ENCODE measurements at regions not wholly inside any gene's neighbourhood (a gene's known extent, or its start where the extent isn't known, plus 50 kb on each side); places are given as distances from the start of the nearest gene placed in this dataset.

DNA sequence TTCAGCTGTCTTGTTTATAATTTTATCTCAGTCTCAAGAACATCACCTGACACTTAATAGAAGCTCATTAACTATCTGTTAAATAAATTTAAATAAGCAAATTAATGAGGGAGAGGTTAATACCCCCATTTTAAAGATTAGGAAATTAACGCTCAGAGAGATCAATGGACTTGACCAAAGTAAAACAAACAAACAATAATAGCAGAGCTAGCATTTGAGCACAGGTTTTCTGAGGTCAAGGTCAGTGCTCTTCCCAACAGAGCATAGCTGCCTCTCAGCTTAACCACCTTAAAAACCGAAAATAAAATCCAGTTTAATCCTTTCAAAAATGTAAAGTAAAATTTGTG lies 196.6 kb upstream of the BCL6 start:
- no peak overlapping the region for H3K4me3 ChIP-seq
- DNase-seq = no peak
- H3K27ac ChIP-seq = no peak overlapping the region
- no peak for TF ChIP-seq CTCF (IDR thresholded peaks at IDR 0.05)
- intact Hi-C loops (cut with DNase I; ENCODE audit: low total_unique reads) = no loop called here
- no peaks in the 10 kb centered on the region for H3K36me3 ChIP-seq
- no peaks in the 10 kb centered on the region for H3K9me3 ChIP-seq
- no peaks in the 10 kb centered on the region for H3K27me3 ChIP-seq
- no peaks in the 10 kb centered on the region for H3K4me1 ChIP-seq

DNA sequence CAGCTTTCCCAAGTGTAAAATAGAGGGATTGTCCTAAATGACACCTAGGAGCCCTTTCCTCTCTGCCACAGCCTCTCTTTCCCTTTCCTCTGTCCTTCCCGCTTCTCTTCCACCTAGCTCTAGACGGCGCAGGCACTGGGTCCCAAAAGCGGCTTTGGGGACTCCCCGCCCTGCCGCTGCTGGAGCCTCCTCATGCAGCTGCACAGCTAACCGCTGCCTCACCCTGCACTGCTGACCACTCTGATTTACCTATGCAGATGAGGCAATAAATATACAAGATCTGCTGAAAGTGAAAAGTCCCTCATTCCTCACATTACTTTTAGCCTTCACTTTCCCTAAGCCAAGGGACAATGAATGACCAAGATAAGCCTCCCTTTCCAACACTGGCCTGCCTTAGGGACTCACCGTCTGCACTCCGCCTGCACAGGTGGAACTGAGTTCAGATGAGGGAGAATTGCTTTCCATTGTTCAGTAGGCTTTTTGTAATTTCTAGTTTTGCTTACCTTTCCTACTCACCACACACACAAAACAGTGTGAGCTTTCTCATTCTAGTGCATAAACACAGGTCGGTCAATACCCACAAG lies 197.5 kb upstream of the BCL6 start:
- TF ChIP-seq CTCF (IDR thresholded peaks at IDR 0.05) = no peak
- Histone ChIP-seq H3K27me3 (no peaks in the 10 kb centered on the region), H3K9me3 (no peaks in the 10 kb centered on the region), H3K4me1 (no peaks in the 10 kb centered on the region), H3K36me3 (no peaks in the 10 kb centered on the region), H3K27ac (no peak overlapping the region), H3K4me3 (no peak overlapping the region)
- intact Hi-C loops (cut with DNase I; ENCODE audit: low total_unique reads) = no loop called here
- no peak for DNase-seq

GRCh38 chr3:187943677-187944389 lies 198.6 kb upstream of the BCL6 start:
- intact Hi-C loops (cut with DNase I; ENCODE audit: low total_unique reads) = no loop called here
- no peak overlapping the region for H3K27ac ChIP-seq

DNA sequence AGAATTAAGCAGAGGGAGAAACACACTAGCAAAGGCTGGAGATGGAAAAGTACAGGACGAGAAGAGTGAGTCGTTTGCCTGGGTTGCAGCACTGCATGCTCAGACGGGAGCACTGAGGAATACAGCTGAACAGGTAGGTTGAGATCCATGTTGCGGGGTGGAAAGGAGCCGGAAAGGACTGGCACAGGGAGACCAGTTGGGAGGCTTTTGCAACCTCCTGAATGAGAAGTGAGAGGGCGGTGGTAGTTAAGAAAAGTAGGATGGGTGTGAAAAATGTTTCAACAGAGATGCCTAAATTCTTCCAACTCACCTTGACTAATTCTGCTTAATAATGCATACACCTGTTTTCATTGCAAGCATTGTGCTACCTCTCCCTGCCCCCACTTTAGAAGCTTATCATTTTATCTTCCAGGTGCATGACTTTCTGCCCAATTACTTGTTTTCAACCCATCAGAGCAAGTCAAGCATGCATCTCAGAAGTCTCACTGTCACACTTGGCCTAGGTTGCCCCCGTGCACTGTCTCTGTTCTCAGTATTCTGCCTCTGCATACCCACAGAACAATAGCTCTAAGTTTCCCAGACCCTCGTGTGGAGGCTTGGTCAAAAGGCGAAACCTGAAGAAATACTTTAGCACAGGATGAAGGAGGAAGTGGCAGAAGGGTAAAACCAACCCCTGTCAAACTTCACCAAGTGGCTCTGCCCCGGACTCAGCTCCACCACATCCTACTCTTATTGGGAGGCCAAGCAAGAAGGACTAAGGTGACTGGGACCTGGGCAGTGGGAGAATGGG lies 199.3 kb upstream of the BCL6 start:
- no peak for DNase-seq
- no peaks in the 10 kb centered on the region for H3K4me1 ChIP-seq
- H3K27me3 ChIP-seq = no peaks in the 10 kb centered on the region
- no peak for TF ChIP-seq CTCF (IDR thresholded peaks at IDR 0.05)
- no peak overlapping the region for H3K27ac ChIP-seq
- intact Hi-C loops (cut with DNase I; ENCODE audit: low total_unique reads) = no loop called here
- no peaks in the 10 kb centered on the region for H3K9me3 ChIP-seq
- H3K36me3 ChIP-seq = no peaks in the 10 kb centered on the region
- H3K4me3 ChIP-seq = no peak overlapping the region

More at GRCh38 chr3:187943677-187944389, 198.6 kb upstream of the BCL6 start:
- TF ChIP-seq CTCF (IDR thresholded peaks at IDR 0.05) = no peak
- no peaks in the 10 kb centered on the region for H3K9me3 ChIP-seq
- DNase-seq = no peak
- no peaks in the 10 kb centered on the region for H3K4me1 ChIP-seq
- H3K4me3 ChIP-seq = no peak overlapping the region
- H3K36me3 ChIP-seq = no peaks in the 10 kb centered on the region
- no peaks in the 10 kb centered on the region for H3K27me3 ChIP-seq

DNA sequence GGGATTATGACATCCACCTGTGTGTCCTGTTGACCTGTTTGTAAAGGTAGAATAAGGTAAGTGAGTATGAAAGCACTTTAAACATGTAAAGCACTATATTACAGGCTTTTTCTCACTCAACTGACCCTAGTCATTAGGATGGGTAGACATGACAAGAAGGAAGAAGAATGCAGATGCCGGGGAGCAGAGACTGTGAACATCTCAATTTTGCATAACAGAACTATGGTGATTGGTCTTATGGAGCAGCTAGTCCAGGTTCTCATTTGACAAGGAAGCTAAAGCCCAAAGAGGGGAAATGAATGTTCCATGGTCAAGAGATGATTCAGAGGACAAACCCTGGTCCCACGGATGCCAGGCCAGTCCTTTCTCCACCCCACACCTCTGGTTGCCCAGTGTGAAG lies 200.1 kb upstream of the BCL6 start:
- DNase-seq = no peak
- Histone ChIP-seq H3K36me3 (no peaks in the 10 kb centered on the region), H3K4me3 (no peak overlapping the region), H3K4me1 (no peaks in the 10 kb centered on the region), H3K27me3 (no peaks in the 10 kb centered on the region), H3K9me3 (no peaks in the 10 kb centered on the region), H3K27ac (no peak overlapping the region)
- intact Hi-C loops (cut with DNase I; ENCODE audit: low total_unique reads) = no loop called here
- no peak for TF ChIP-seq CTCF (IDR thresholded peaks at IDR 0.05)
